M059J (cell line): ENCODE measurements at regions not wholly inside any gene's neighbourhood (a gene's known extent, or its start where the extent isn't known, plus 50 kb on each side); places are given as distances from the start of the nearest gene placed in this dataset.

Experiments used
- DNase-seq: peaks from one replicate; pipeline ENCODE4 v3.0.0-alpha.2; 2012; ENCODE audit warnings: low read depth

DNA sequence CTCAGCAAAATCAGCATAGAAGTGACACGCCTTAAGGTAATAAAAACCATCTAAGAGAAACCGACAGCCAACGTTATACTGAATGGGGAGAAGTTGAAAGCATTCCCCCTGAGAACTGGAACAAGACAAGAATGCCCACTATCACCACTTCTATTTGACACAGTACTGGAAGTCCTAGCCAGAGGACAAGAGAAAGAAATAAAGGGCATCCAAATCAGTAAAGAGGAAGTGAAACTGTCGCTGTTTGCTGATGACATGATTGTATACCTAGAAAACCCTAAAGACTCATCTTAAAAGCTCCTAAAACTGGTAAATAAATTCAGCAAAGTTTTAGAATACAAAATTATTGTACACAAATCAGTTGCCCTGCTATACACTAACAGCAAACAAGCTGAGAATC is 393.3 kb downstream of the KIF4B start:
- DNase-seq = no peak

DNA sequence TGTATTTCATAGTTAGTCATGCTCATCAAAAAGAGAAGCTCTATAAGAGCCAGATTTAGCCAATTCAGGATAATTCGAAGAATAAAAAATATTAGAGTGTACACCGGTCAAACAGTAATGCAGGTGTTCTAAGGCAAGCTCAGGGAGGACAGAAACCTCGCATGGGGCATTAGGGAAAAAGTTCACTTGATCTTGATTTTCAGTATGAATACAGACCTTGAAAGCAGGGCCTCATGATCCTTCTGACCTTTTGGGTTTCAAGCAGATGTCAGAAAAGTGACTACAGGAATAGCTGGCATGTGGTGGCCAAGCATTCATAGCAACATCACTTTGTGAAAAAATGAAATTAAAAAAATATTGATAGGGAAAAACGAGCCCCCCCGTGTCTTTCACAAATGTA is 394.9 kb downstream of the KIF4B start:
- no peak for DNase-seq

DNA sequence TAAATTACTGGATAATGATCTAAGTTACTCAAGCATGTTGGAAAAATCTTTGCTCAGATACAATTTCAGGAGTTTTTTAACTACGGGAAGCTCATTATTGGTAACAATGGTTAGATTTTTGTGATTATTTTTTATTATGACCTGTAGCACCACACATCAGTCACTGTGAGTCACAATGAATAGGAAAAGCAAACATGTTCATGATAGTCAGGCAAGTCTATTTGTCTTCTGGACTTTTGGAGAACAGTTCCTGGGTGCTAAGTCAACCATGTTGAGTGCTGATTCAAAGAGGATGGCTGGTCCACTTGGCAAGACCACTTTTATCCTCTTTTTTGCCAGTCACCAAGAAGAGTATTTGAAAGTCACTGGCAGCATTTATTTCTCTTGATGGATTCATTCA is 403.2 kb downstream of the KIF4B start:
- no peak for DNase-seq

DNA sequence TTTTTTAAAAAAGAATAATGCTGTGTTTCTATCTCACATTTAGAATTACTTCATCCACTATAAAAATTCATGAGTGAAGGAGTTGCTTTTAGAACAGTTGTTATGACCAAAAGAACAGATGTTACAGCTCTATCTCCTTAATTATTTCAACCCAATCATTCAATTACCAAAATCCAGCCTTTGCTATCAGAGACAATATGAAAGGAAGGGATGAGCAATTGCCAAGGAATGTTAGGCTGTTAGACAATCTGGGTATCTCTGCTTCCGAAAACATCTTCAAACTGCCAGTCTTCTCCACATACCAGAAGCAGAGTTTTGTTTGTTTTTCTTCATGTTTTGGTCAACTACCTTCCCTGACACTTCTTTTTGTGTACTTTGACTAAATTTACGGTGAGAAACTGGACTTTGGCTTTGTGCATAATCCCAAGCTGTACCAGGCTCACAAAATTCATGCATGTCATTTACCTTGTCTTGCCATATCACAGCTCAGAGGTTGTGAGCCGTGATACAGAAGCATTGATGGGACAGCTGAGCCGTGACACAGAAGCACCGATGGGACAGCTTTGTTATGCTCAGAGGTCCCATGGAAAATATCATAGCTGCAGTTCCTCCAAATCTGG is 405.5 kb downstream of the KIF4B start:
- no peak for DNase-seq

DNA sequence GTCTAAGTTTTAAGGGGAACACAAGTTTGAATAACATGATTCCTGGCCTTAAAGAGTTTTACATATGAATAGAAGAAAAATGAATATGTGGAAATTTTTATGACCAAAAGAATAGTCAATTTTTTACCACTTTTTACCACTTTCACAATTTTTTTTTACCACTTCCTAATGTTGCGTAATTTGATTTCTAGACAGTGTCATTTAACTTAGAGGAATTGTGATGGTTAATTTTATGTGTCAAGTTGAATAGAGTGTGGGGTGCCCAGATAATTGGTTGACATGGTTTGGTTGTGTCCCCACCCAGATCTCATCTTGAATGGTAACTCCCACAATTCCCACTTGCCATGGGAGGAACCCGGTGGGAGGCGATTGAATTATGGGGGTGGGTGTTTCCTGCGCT is 416.6 kb downstream of the KIF4B start:
- no peak for DNase-seq

DNA sequence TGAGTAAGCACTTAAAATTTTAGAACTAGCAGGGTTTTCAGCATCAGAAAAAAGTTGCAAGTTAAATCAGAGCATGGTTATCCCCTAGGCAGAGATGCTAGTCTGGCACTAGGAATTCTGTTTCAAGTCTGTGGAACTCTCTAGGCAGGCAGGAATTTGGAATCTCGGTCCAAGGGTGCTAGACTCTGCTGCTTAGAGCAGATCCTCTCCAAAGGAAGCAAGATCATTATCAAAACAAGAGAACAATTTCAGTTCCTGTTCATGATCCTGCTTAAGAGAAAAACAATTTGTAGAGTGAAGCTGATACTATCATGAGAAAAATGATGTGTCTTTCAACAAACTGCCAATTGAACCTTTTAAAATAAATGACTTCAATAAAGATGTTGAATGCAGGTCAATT is 420.7 kb downstream of the KIF4B start:
- no peak for DNase-seq

DNA sequence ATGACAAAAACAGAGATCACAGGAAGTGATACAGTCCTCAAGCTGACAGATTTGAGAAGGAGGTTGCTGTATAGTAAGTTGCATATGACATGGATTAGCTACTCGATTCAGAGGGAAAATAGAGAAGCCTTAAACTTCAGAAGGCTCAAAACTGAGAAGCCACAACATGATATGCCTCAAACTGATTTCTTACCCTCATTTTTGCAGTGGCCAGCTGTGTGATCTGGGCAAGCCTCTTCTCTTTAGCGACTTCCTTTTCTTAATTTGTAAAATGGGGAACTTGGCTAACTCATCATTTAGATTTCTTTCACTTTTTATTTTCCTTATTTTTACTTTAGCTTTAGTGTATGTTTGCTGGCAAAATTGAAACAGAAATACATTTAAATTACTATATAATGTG is 421.1 kb downstream of the KIF4B start:
- DNase-seq = no peak

DNA sequence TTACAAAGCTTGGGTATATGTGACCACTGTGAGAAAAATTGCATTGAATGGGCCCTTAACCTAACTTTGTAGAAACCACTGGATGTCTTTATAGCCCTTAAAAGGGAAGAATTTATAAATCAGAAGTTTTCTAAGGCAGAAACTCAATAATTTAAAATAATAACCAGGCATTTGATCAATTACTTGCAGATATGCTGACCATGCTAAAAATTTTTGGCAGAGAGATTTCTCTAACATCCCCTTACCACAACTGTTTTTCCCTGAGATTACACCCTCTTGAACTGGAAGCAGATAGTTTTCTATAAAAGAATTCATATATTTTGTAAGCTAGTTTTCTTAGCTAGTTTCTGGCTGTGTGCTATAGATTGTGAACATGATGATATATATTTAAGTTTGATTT is 428.3 kb downstream of the KIF4B start:
- DNase-seq = no peak

DNA sequence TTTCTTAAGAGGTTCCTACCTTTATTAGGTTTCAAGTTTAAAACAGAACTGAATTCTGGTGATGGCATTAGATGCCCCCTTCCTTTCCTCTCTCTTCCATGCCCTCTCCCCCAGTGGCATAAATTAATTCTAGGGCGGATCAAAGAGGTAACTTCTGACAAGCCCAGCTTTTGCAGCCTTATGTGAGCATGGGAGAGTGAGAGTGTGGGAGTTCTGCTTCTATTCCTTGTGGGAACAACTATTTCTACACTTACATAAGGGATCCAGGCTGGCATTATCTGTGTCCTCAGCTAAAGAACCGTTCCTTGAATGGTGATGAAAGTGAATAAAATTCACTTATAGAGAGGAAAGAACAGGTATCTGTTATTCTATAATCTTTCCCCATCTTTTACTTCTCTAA is 437.6 kb downstream of the KIF4B start:
- no peak for DNase-seq

DNA sequence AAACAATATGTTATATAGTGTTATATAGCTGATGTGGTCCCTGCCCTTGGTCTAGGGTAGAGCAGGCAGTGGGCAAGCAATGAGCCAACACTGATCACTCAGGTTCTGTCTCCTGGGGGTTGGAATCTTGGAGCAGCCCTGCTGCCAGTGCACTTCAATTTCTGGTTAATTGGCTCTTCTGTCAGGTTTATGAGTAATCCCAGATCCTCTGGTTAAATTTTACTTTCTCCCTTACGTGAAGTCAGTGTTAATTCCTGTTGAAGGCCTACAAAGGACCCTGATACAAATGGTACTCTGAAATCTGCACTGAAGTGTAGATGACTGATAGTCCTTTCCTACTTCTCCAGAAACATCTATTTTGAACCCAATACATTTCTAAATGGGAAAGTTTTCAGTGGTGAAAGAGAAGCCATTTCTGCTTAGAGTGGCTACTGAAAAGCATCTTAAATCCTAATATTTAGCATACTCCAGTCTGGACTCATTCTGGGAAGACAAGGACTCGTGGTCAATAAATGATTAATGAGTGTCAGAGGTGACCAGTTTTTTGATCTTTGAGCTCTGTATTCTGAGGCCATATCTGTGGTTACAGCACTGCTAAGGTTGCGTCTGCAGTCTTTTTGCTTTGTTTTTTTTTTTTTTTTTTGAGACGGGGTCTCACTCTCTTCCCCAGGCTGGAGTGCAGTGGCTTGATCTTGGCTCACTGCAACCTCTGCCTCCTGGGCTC is 442.4 kb downstream of the KIF4B start:
- DNase-seq = no peak

DNA sequence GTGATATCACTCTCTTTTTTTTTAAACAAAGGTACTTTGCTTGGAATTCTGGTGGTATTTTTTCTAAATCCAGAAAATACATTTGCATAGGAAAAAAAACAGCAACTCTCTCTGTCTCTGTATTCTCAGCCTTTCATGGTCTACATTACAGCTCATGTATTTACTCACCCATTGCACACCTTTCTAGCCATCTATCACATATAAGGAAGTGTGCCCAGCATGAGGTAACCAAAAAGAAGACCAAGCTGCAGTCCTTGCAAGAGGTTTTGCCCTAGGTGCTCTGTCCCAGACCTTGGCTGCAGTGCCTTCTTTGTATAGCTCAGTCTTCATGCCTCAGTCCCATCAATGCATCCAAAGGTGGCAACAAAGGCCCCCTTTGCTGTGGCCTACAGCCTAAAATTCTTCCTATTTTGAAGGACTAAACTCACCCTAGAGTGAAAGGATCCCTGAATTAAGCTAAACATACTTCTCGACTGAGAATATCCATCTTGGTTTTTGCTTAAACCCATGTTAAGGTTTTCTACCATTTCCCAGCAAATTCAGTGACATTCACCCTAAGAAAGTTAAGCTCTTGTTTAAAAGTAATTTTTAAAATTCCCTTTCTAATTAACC is 446.4 kb downstream of the KIF4B start:
- DNase-seq = no peak

DNA sequence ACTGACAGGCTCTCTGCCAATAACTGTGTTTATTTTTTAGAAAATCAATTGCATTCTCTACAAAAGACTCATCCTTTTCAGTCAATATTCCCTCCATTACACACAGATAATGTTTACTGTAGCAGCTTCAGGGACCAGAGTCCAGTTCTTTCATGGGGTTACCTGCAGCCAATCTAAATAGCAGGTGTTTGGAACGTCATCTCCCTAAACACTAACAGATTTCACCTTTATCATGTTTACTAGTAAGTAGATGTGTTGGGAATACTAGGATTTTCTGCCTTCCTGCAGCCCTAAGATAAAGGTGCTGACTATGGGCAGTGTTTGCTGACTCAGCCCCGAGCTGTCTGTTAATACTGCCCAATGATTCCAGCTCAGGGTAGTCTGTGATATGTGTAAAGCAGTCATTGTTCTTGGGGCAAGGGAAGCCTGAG is 447.0 kb downstream of the KIF4B start:
- DNase-seq = no peak

DNA sequence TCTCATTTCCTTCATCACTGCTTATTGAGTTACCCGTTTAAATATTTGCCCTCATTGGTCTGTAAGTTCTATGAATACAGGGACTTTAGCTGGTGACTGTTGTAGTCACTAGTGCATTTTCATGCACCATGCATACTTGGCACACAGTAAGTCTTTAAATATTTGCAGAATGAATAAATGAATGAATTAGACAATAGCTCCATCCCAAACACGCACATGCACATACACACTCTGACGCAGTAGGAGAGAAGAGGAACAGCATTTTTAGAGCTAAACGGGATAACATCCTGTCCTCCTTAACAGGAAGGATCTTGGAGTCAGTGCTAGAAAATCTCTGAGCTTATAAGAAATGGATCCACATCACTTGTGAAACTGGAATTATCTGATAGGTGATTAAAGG is 447.7 kb downstream of the KIF4B start:
- DNase-seq = no peak

DNA sequence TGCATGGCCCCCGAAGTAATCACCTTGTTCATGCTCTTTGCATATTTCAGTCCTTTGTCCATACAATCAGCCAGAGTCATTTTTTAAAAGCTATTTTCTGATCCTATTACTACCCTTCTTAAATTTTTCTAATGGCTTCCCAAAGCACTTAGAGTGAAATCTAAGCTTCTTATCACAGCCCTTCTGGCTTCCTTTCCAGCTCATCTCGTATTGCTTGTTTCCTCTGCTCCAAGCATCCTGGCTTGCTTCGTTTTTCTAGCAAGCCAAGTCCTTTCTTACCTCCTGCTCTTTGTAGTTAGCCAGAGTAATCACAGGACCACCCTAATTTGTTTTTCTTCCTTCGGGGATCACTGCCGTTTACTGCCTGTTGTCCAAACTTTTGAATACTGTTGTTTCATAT is 453.3 kb downstream of the KIF4B start:
- DNase-seq = no peak

DNA sequence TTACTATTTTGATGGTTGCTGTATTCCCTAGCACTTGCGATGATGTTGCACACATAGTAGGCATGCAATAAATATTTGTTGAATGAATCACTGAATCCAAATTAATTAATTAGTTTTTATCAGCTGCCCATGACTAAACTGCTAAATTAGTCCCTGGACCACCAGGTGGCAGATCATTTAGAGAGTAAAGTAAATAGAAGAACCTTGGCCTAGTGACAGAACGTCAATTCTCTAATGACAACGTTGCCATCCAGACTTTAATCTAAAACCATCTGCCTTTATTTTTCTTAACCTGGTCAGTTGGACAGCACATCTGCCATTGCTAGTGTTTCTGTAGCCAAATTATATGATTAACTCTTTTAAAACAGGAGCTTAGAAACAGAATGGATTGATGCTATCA is 457.5 kb downstream of the KIF4B start:
- DNase-seq = no peak

DNA sequence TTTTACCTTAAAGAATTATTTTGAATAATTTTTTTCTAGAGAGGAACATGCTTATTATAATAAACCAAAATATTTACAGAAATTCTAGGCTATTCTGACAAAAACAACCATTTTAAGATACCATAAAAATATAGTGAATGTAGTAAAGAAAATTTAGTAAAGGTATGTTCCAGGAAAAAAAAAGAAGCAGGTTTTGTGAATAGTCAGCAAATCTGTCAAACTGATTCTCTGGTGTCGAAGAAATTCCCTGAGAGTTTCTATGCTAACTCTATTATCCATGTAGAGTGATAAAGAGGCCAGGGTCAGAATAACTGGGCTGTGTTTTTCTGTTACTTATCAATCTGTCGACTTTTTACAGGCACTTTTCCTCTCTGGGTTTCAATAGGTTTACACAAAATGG is 459.2 kb downstream of the KIF4B start:
- no peak for DNase-seq

DNA sequence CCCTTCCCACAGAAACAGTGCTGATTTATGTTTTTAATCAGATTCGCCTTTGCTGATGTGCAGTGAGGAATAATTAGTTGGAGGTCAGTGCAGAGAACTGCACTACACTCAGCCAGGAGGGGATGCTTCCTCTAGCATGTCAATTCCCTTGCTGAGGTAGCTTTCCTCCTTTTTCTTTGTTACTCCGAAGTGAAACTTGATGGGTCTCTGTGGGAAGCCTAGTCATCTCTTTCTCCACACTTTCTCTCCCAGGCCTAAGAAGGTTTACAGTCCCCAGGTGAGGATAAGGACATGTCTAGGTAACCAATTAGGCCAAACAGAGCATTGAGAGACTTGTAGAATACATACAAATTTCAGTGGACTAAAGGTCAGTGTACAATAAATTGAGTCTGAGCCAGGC is 461.8 kb downstream of the KIF4B start:
- no peak for DNase-seq

DNA sequence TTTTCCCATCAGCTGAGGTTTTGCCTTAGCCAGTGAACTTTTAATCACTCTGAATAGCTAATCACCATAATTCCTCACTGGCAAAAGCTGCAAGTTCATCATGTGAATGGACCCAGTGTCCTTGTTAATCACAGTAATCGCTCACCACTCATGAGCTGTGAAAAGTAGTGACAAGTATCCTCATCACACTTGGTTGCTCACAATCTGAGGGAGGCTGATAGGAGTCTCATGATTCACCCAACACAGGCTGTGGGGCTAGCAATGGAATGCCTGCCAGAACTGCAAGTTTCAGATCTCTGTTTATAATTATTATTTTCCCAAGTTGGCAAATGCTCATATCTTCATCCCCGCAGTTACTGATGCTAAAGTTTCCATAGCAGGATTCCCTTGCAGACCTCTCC is 467.2 kb downstream of the KIF4B start:
- DNase-seq = no peak

DNA sequence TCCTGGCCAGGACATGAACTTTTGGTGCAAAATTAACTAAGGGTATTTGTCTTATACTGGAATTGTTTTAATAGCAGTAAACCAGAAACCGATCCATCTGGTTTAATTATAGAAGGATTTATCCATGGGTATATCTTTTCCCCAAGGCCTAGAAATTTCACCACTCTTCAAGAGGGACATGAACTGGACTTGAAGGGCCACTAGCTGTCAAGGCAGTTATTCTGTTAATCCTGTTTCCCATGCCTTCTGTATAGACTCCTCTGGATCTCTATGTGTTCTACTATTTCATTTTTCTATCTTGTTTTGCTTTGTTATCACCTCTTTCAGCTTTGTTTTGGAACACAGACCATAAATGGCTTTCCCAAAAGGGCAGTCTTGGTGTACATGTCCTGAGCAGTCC is 467.6 kb downstream of the KIF4B start:
- no peak for DNase-seq

DNA sequence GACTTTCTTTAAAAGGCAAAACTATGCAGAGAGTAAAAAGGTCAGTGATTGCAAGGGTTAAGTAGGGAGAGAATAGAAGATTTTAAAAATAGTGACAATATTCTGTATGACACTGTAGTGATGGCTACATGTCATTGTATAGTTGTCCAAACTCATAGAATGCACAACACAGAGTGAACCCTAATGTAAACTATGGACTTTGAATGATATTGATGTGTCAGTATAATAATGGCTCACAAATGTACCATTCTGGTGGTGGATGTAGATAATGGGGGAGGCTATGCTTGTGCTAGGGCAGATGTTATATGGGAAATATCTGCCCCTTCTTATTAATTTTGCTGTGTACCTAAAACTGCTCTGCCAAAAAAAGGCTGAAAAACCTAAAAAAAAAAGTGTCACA is 468.9 kb downstream of the KIF4B start:
- DNase-seq = no peak

DNA sequence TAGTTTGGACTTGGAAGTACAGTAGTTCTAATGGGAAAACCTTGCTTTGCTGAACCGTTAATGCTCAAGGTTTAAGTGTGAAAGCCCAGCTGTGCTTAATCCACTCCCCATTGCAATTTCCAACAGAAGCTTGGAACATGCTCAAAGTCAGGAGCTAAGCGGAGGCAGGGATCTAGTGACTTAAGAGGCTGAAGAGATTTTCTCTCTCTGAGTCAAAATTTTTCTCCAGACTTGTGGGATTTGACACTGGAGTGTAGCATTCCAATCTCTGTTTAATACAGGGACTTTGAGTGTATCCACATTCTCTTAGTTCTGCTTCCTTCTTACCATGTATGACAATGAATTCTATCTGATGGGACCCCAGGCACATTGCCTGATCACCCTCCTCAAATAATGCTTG is 471.8 kb downstream of the KIF4B start:
- no peak for DNase-seq

DNA sequence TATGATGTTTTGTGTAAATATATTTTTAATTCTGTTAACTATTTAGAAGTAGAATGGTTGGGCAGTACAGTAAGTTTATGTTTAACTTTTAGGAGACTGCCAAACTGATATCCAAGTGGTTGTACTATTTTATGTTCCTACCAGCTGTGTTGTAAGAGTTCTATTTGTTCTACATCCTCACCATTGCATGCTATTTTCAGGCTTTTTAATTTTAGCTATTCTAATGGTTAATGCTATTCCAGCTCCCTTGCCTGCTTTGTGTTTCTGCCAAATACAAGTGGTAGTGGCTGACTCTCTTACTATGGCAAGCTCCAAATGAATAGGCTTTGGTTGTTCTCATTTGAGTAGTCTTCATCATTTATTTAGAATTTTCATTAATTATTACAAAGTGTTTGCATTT is 476.4 kb downstream of the KIF4B start:
- DNase-seq = no peak

DNA sequence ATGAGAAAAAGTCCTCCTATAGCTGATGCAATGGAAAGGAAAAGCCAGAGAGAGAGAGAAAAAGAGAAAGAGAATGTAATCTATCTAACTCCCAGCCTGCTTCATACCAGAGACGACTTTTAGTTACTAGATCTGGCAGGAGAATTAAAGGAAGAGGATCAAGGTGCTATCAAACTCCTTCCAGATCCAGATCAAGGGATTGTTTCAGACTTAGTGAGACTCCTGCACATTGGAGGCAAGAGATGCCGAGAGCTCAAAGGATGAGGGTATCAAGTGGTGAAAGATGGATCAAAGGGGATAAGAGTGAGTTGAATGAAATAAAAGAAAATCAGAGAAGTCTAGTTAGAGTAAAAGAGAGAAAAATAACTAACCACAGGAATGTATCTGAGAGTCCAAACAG is 478.6 kb downstream of the KIF4B start:
- DNase-seq = no peak

DNA sequence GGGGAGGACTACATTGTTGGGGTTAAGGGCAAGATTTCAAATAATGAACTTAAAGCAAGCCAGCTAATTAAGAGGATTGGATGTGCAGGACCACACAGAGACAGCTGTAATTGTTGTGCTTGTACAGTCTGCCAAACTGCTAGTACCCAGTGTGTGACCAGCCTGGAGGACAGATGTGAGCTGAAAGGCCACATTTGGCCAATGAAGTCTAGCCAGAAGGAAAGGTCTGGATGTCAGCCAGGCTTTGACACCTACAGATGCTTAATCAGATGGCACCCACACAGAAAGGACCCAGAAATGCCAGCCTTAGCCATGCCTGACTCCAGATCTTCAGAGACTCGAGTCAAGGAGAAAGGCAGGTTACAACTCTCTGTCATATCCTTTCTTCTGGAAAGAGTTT is 491.1 kb downstream of the KIF4B start:
- DNase-seq = no peak
